HTR-8/SVneo (cell line): ENCODE measurements at regions not wholly inside any gene's neighbourhood (a gene's known extent, or its start where the extent isn't known, plus 50 kb on each side); places are given as distances from the start of the nearest gene placed in this dataset.

Source experiments
- DNase-seq: peaks from one replicate; pipeline ENCODE4 v3.0.0; 2011; ENCODE audit warnings: low spot score, mixed read lengths; ENCODE audit not compliant: insufficient read length
- FAIRE-seq: peaks from 2 replicates; lab custom pipeline; 2011; peaks lifted over from hg19 to GRCh38; lab: Jason Lieb, UNC

GRCh38 chr10:109428775-109429491, 494.4 kb downstream of the XPNPEP1 start:
- no peak for DNase-seq
- FAIRE-seq: no peak

GRCh38 chr10:109427411-109427810, 495.9 kb downstream of the XPNPEP1 start:
- FAIRE-seq (no peak), DNase-seq (no peak)

- DNase-seq: no peak
- FAIRE-seq: no peak
Observed at GRCh38 chr10:109426987-109427386, 496.3 kb downstream of the XPNPEP1 start.

- FAIRE-seq (no peak), DNase-seq (no peak)
Observed at GRCh38 chr10:109418795-109419194, 504.5 kb downstream of the XPNPEP1 start.

- FAIRE-seq (no peak), DNase-seq (no peak)
Observed at GRCh38 chr10:109417803-109418202, 505.5 kb downstream of the XPNPEP1 start.

GRCh38 chr10:109412353-109412752, 511.0 kb downstream of the XPNPEP1 start:
- FAIRE-seq: no peak

GRCh38 chr10:109411917-109412316, 511.4 kb downstream of the XPNPEP1 start:
- DNase-seq: no peak
- FAIRE-seq: no peak

More at GRCh38 chr10:109412353-109412752, 511.0 kb downstream of the XPNPEP1 start:
- no peak for DNase-seq

- FAIRE-seq: no peak
- no peak for DNase-seq
Observed at GRCh38 chr10:109405338-109405737, 518.0 kb downstream of the XPNPEP1 start.

- DNase-seq (no peak), FAIRE-seq (no peak)
Observed at GRCh38 chr10:109403551-109403950, 519.8 kb downstream of the XPNPEP1 start.

- DNase-seq: no peak
- FAIRE-seq: no peak
Observed at GRCh38 chr10:109393425-109393824, 529.9 kb downstream of the XPNPEP1 start.

GRCh38 chr10:109386921-109387320, 536.4 kb downstream of the XPNPEP1 start:
- no peak for FAIRE-seq
- no peak for DNase-seq

- DNase-seq (no peak), FAIRE-seq (no peak)
Observed at GRCh38 chr10:109386101-109386500, 537.2 kb downstream of the XPNPEP1 start.

GRCh38 chr10:109379186-109379585, 544.1 kb downstream of the XPNPEP1 start:
- DNase-seq (no peak), FAIRE-seq (no peak)

- DNase-seq: peak; percentile 9
- no peak for FAIRE-seq
Observed at GRCh38 chr10:109374215-109374614, 549.1 kb downstream of the XPNPEP1 start.

- DNase-seq: no peak
- no peak for FAIRE-seq
Observed at GRCh38 chr10:109359316-109359715, 564.0 kb downstream of the XPNPEP1 start.

GRCh38 chr10:109358325-109358724, 565.0 kb downstream of the XPNPEP1 start:
- no peak for DNase-seq
- no peak for FAIRE-seq

GRCh38 chr10:109348324-109348723, 575.0 kb downstream of the XPNPEP1 start:
- DNase-seq (no peak), FAIRE-seq (no peak)

- peak; percentile 28 for DNase-seq
- no peak for FAIRE-seq
Observed at GRCh38 chr10:109343293-109343692, 580.0 kb downstream of the XPNPEP1 start.

GRCh38 chr10:109341986-109342385, 581.3 kb downstream of the XPNPEP1 start:
- FAIRE-seq (no peak), DNase-seq (no peak)

- DNase-seq (no peak), FAIRE-seq (no peak)
Observed at GRCh38 chr10:109328001-109328400, 595.3 kb downstream of the XPNPEP1 start.

- DNase-seq (no peak), FAIRE-seq (no peak)
Observed at GRCh38 chr10:109327266-109327665, 596.0 kb downstream of the XPNPEP1 start.

- FAIRE-seq: no peak
- no peak for DNase-seq
Observed at GRCh38 chr10:109324721-109325120, 598.6 kb downstream of the XPNPEP1 start.
